ENCODE measurements at regions not wholly inside any gene's neighbourhood (a gene's known extent, or its start where the extent isn't known, plus 50 kb on each side); places are given as distances from the start of the nearest gene placed in this dataset.

DNA sequence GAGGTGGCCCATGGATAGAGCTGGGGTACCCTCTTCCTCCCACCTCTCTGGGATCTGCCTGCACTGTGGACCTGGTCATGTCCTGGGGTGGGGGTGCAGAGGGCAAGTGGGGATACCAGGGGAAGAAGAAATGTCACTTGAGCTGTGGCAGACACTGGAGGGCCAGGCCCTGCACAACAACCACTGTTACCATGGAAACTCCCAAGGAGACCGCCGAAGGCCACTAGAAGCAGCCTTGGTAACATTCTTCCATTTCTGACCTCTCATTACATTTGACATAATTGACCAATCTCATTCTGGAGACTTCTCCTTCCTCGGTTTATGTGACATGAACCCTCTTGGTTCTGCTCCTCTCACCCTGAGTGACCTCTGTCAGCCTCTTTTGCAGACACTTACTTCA lies 179.9 kb upstream of the SERP2 start:
- ChIA-PET POLR2A (no interaction called here), SMC1A (ENCODE audit: uncharacterized antibody, unreplicated experiment) (no interaction called here), RAD21 (ENCODE audit: unreplicated experiment) (no interaction called here), CTCF (no interaction called here)
- Histone ChIP-seq H3K4me3 (no peak overlapping the region), H3K4me1 (ENCODE audit: control insufficient read depth, insufficient read depth, low read length) (peaks cover 11% of the 10 kb centered on the region), H3K27me3 (replicated peaks in 1 of 2; ENCODE audit: control insufficient read depth in 2 of 2, insufficient read depth in 2 of 2, low read length in 1 of 2) (no peaks in the 10 kb centered on the region; a peak in 2 of 4 replicates), H3K9ac (ENCODE audit: control insufficient read depth, insufficient read depth, low read length) (no peak overlapping the region), H3K79me2 (ENCODE audit: control insufficient read depth, insufficient read depth, low read length) (no peaks in the 10 kb centered on the region), H3K27ac (ENCODE audit: control insufficient read depth, insufficient read depth) (no peak overlapping the region), H3K9me3 (replicated peaks; ENCODE audit: control insufficient read depth, insufficient read depth, low read length) (no peaks in the 10 kb centered on the region), H3K36me3 (ENCODE audit: control insufficient read depth in 2 of 2, insufficient read depth in 2 of 2, low read length in 1 of 2) (no peaks in the 10 kb centered on the region), H3K4me2 (ENCODE audit: control insufficient read depth, insufficient read depth) (no peak overlapping the region), H4K20me1 (ENCODE audit: control insufficient read depth, insufficient read depth) (no peaks in the 10 kb centered on the region), H2AFZ (ENCODE audit: control insufficient read depth, low read depth, low read length) (no peak overlapping the region)
- FAIRE-seq (no peak), ATAC-seq (no peak), DNase-seq (ENCODE audit: low read depth, low spot score) (no peak)
- no peak for TF ChIP-seq IRF3 (IDR thresholded peaks at IDR 0.05)
- TF ChIP-seq TCF3 (IDR thresholded peaks at IDR 0.05; ENCODE audit: borderline replicate concordance, insufficient read depth, low read depth, low read length): no peak
- no peak for TF ChIP-seq SUZ12 (IDR thresholded peaks at IDR 0.05; ENCODE audit: unreplicated experiment)
- TF ChIP-seq CREM (IDR thresholded peaks at IDR 0.05; ENCODE audit: low read depth): no peak
- no peak for TF ChIP-seq NFIC (IDR thresholded peaks at IDR 0.05; ENCODE audit: low read depth, low read length)
- no peak for TF ChIP-seq PAX5 (IDR thresholded peaks at IDR 0.05; ENCODE audit: borderline replicate concordance, low read depth, low read length)
- TF ChIP-seq HDAC6 (IDR thresholded peaks at IDR 0.05; ENCODE audit: unreplicated experiment): no peak
- TF ChIP-seq SRF (IDR thresholded peaks at IDR 0.05; ENCODE audit: low read depth in 2 of 2, low read length in 2 of 2): no peak
- no peak for TF ChIP-seq IKZF2 (IDR thresholded peaks at IDR 0.05)
- no peak for TF ChIP-seq E4F1 (IDR thresholded peaks at IDR 0.05; ENCODE audit: borderline replicate concordance, partially characterized antibody)
- TF ChIP-seq CEBPZ (IDR thresholded peaks at IDR 0.05; ENCODE audit: low read depth, low read length): no peak
- no peak for TF ChIP-seq CBX5 (IDR thresholded peaks at IDR 0.05; ENCODE audit: low read depth)
- TF ChIP-seq POU2F2 (IDR thresholded peaks at IDR 0.05; ENCODE audit: borderline replicate concordance, low read depth, low read length): no peak
- in situ Hi-C loops (cut with MboI): loop anchor here (5.0 kb wide), 1 partner anchor 244 kb away; no protein-coding TSS in a partner anchor
- no TSS peak for BruUV-seq (replicated peaks)
- 61% methylated on average over 3 of the region's 3 CpGs for WGBS (ENCODE audit: insufficient coverage, insufficient replicate concordance, low lambda C conversion rate, missing lambda C conversion rate)
- intact Hi-C loops (cut with micrococcal nuclease; ENCODE audit: unreplicated experiment): no loop called here

All from GM12878 (cell line).